ENCODE measurements at regions not wholly inside any gene's neighbourhood (a gene's known extent, or its start where the extent isn't known, plus 50 kb on each side); places are given as distances from the start of the nearest gene placed in this dataset.

GRCh38 chr4:11130195-11130970 lies 298.3 kb downstream of the HS3ST1 start:
- Histone ChIP-seq H2BK5ac (ENCODE audit: low read depth, low read length) (no peak overlapping the region), H3K27me3 (replicated peaks in 1 of 4; ENCODE audit: control insufficient read depth in 3 of 4, extremely low read depth in 1 of 4, insufficient read depth in 3 of 4, low read length in 3 of 4) (no peaks in the 10 kb centered on the region), H3K4me3 (ENCODE audit: extremely low read depth in 1 of 4, insufficient read depth in 2 of 4, low read depth in 3 of 4, low read length in 4 of 4) (no peak overlapping the region), H3K56ac (replicated peaks; ENCODE audit: insufficient read length, low read depth, low read length) (no peak overlapping the region), H4K20me1 (replicated peaks in 1 of 2; ENCODE audit: control insufficient read depth in 1 of 2, insufficient read depth in 2 of 2, low read length in 2 of 2) (no peaks in the 10 kb centered on the region), H3K14ac (ENCODE audit: insufficient read length) (no peak overlapping the region), H3K79me2 (ENCODE audit: control insufficient read depth in 1 of 2, insufficient read depth in 2 of 2, low read length in 2 of 2) (no peaks in the 10 kb centered on the region), H2AK5ac (ENCODE audit: low read depth, low read length) (no peak overlapping the region), H3K79me1 (ENCODE audit: low read depth, low read length) (no peaks in the 10 kb centered on the region), H4K8ac (ENCODE audit: extremely low read depth, insufficient read depth, low read length) (no peak overlapping the region), H3K23ac (ENCODE audit: insufficient read length) (no peak overlapping the region), H2BK15ac (ENCODE audit: low read length) (no peak overlapping the region), H3K9ac (replicated peaks in 1 of 4; ENCODE audit: extremely low read depth in 1 of 4, low read depth in 3 of 4, low read length in 3 of 4) (no peak overlapping the region), H2BK120ac (replicated peaks; ENCODE audit: low read depth, low read length) (no peak overlapping the region), H4K5ac (ENCODE audit: insufficient read length, low read depth, low read length) (no peak overlapping the region), H3K4ac (replicated peaks; ENCODE audit: insufficient read length, low read depth, low read length) (no peak overlapping the region), H3K36me3 (ENCODE audit: control insufficient read depth in 2 of 4, insufficient read depth in 4 of 4, low read length in 3 of 4) (no peaks in the 10 kb centered on the region), H2BK20ac (ENCODE audit: low read length) (no peak overlapping the region), H3K9me3 (ENCODE audit: insufficient read depth in 2 of 2, low read depth in 1 of 2, low read length in 1 of 2) (no peaks in the 10 kb centered on the region), H3K4me2 (ENCODE audit: insufficient read depth in 1 of 2, low read depth in 2 of 2, low read length in 2 of 2) (no peak overlapping the region), H2AFZ (ENCODE audit: low read length) (no peak overlapping the region), H3K23me2 (ENCODE audit: low read depth, low read length) (no peaks in the 10 kb centered on the region), H3K18ac (ENCODE audit: extremely low read depth, low read length) (no peak overlapping the region), H4K91ac (replicated peaks; ENCODE audit: insufficient read length, low read length) (no peak overlapping the region), H2BK12ac (ENCODE audit: low read depth, low read length) (no peak overlapping the region), H3K27ac (ENCODE audit: low read depth, low read length) (no peak overlapping the region), H3K4me1 (replicated peaks in 1 of 4; ENCODE audit: control insufficient read depth in 3 of 4, insufficient read depth in 4 of 4, low read length in 3 of 4) (no peaks in the 10 kb centered on the region)
- CTCF ChIA-PET (ENCODE audit: partially characterized antibody), result interaction anchor here (0.5 to 1.2 kb wide), 3 partner anchors 11 to 675 kb away, joined by 3 to 4 read pairs (median 3); no protein-coding TSS in a partner anchor
- WGBS, 2 experiments (ENCODE audit: extremely low coverage in 1 of 2, insufficient coverage in 1 of 2, insufficient read length in 1 of 2, insufficient replicate concordance in 2 of 2, low coverage in 1 of 2, low lambda C conversion rate in 2 of 2, missing lambda C conversion rate in 1 of 2), result 90% methylated on average over 4 of the region's 4 CpGs; no CpG with 5 or more reads in 1 of the 2 experiments
- TF ChIP-seq SRF (IDR thresholded peaks at IDR 0.05; ENCODE audit: low read depth, low read length) (no peak), SP4 (IDR thresholded peaks at IDR 0.05; ENCODE audit: low read length) (no peak)
- FAIRE-seq (no peak), DNase-seq (ENCODE audit: low read depth in 1 of 2, low spot score in 2 of 2) (no peak)
- POLR2A ChIA-PET (ENCODE audit: partially characterized antibody), result no interaction called here

Data from H1 (cell line).